ENCODE measurements at regions not wholly inside any gene's neighbourhood (a gene's known extent, or its start where the extent isn't known, plus 50 kb on each side); places are given as distances from the start of the nearest gene placed in this dataset.

GRCh38 chr10:131689016-131689415 is 211.8 kb upstream of the PPP2R2D start:
- DNase-seq (ENCODE audit: low spot score) (no peak), ATAC-seq (ENCODE audit: insufficient number of reproducible peaks, low FRiP score, low read depth) (no peak)
- Histone ChIP-seq H3K27ac (no peak overlapping the region), H3K36me3 (no peaks in the 10 kb centered on the region), H3K27me3 (replicated peaks; ENCODE audit: insufficient read depth) (no peaks in the 10 kb centered on the region), H3K9me3 (no peaks in the 10 kb centered on the region), H3K4me1 (ENCODE audit: control insufficient read depth in 1 of 2, low read depth in 2 of 2) (no peaks in the 10 kb centered on the region), H3K4me3 (no peak overlapping the region)
- no peak for TF ChIP-seq CTCF (IDR thresholded peaks at IDR 0.05)

- Histone ChIP-seq H3K4me3 (no peak overlapping the region), H3K36me3 (no peaks in the 10 kb centered on the region), H3K27ac (no peak overlapping the region), H3K9me3 (no peaks in the 10 kb centered on the region), H3K4me1 (ENCODE audit: control insufficient read depth in 1 of 2, low read depth in 2 of 2) (no peaks in the 10 kb centered on the region), H3K27me3 (replicated peaks; ENCODE audit: insufficient read depth) (no peaks in the 10 kb centered on the region)
- ATAC-seq (ENCODE audit: insufficient number of reproducible peaks, low FRiP score, low read depth) (no peak), DNase-seq (ENCODE audit: low spot score) (no peak)
- no peak for TF ChIP-seq CTCF (IDR thresholded peaks at IDR 0.05)
These were observed 211.3 kb upstream of the PPP2R2D start for GRCh38 chr10:131689486-131689885.

- no peaks in the 10 kb centered on the region for H3K9me3 ChIP-seq
- DNase-seq (ENCODE audit: low spot score) (no peak), ATAC-seq (ENCODE audit: insufficient number of reproducible peaks, low FRiP score, low read depth) (no peak)
- no peaks in the 10 kb centered on the region for H3K27me3 ChIP-seq (replicated peaks; ENCODE audit: insufficient read depth)
- H3K27ac ChIP-seq = no peak overlapping the region
- TF ChIP-seq CTCF (IDR thresholded peaks at IDR 0.05) = no peak
- H3K36me3 ChIP-seq = no peaks in the 10 kb centered on the region
- no peaks in the 10 kb centered on the region for H3K4me1 ChIP-seq (ENCODE audit: control insufficient read depth in 1 of 2, low read depth in 2 of 2)
- no peak overlapping the region for H3K4me3 ChIP-seq
These were observed 210.7 kb upstream of the PPP2R2D start for GRCh38 chr10:131689954-131690757.

GRCh38 chr10:131690805-131691239 is 210.0 kb upstream of the PPP2R2D start:
- no peaks in the 10 kb centered on the region for H3K36me3 ChIP-seq
- H3K9me3 ChIP-seq = no peaks in the 10 kb centered on the region
- TF ChIP-seq CTCF (IDR thresholded peaks at IDR 0.05) = no peak
- H3K27me3 ChIP-seq (replicated peaks; ENCODE audit: insufficient read depth) = no peaks in the 10 kb centered on the region
- no peak overlapping the region for H3K27ac ChIP-seq
- no peak for DNase-seq (ENCODE audit: low spot score)
- ATAC-seq (ENCODE audit: insufficient number of reproducible peaks, low FRiP score, low read depth) = no peak
- H3K4me1 ChIP-seq (ENCODE audit: control insufficient read depth in 1 of 2, low read depth in 2 of 2) = no peaks in the 10 kb centered on the region
- no peak overlapping the region for H3K4me3 ChIP-seq

- no peaks in the 10 kb centered on the region for H3K4me1 ChIP-seq (ENCODE audit: control insufficient read depth in 1 of 2, low read depth in 2 of 2)
- no peak overlapping the region for H3K27ac ChIP-seq
- H3K9me3 ChIP-seq = no peaks in the 10 kb centered on the region
- H3K36me3 ChIP-seq = no peaks in the 10 kb centered on the region
- DNase-seq (ENCODE audit: low spot score) = no peak
- H3K4me3 ChIP-seq = no peak overlapping the region
- TF ChIP-seq CTCF (IDR thresholded peaks at IDR 0.05) = no peak
- ATAC-seq (ENCODE audit: insufficient number of reproducible peaks, low FRiP score, low read depth) = no peak
- H3K27me3 ChIP-seq (replicated peaks; ENCODE audit: insufficient read depth) = no peaks in the 10 kb centered on the region
These were observed 209.2 kb upstream of the PPP2R2D start for GRCh38 chr10:131691481-131692090.

Measured in thoracic aorta (tissue), 2 donors.